ENCODE measurements at regions not wholly inside any gene's neighbourhood (a gene's known extent, or its start where the extent isn't known, plus 50 kb on each side); places are given as distances from the start of the nearest gene placed in this dataset.

DNA sequence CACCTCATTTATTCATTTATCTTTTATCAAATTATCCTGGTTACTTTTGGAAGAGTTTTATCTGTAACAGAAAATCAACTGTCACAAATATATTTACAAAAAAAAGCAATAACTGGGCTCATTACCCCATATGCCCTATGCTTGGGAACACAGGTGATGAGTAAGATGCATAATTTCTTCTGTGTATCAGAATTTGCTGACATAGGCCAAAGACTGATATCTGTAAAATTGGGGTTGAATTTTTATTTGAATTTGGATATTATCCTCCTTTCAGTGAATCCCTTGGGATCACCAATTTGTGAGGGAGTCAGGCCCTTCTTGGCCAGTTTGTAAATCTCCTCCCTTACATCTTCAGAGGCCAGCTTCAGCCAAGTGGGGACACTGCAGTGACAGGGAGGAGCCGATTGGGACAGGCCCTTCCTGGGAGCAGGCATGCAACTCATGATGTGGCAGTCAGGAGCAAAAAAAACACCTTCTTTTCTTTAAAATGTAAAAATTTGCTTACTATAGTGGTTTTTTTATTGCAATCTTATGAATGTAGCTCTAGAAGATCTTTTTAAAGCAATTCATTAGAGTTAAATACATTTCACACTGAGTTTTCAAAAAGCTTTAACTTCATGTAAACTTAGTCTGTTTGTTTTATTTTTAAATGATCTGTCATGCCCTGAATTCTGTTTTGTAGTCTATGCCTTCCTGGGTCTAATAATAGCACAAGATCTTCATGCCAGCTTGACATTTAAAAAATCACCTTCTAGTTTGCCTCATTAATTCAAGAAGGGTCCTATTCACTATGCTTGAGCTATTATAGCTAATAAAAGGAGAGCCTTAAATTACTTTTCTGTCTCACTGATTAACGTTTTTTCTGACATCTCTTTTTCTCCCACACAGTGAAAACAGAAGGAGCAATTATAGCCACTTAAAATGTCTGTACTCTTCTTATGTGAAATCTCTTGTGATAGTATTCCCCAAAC is 136.6 kb upstream of the SPRY1 start:
- TF ChIP-seq EZH2phosphoT487 (IDR thresholded peaks at IDR 0.05; ENCODE audit: borderline replicate concordance, low read depth) (no peak), EP300 (IDR thresholded peaks at IDR 0.05; ENCODE audit: borderline replicate concordance in 1 of 2, low read depth in 1 of 2, low read length in 1 of 2) (no peak), RAD21 (IDR thresholded peaks at IDR 0.05; ENCODE audit: low read length) (no peak), RFX5 (IDR thresholded peaks at IDR 0.05; ENCODE audit: low read length) (no peak), POLR2AphosphoS5 (IDR thresholded peaks at IDR 0.05; ENCODE audit: low read depth, low read length) (no peak), SMC3 (IDR thresholded peaks at IDR 0.05; ENCODE audit: low read depth, low read length) (no peak), RCOR1 (IDR thresholded peaks at IDR 0.05; ENCODE audit: low read length) (no peak), NFIC (IDR thresholded peaks at IDR 0.05; ENCODE audit: borderline replicate concordance) (no peak), ELF1 (IDR thresholded peaks at IDR 0.05) (no peak), MXI1 (IDR thresholded peaks at IDR 0.05; ENCODE audit: low read depth, low read length) (no peak)
- TF ChIP-seq, protein P1, sequence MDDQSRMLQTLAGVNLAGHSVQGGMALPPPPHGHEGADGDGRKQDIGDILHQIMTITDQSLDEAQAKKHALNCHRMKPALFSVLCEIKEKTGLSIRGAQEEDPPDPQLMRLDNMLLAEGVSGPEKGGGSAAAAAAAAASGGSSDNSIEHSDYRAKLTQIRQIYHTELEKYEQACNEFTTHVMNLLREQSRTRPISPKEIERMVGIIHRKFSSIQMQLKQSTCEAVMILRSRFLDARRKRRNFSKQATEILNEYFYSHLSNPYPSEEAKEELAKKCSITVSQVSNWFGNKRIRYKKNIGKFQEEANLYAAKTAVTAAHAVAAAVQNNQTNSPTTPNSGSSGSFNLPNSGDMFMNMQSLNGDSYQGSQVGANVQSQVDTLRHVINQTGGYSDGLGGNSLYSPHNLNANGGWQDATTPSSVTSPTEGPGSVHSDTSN (IDR thresholded peaks at IDR 0.05), result no peak
- TF ChIP-seq, protein P2, sequence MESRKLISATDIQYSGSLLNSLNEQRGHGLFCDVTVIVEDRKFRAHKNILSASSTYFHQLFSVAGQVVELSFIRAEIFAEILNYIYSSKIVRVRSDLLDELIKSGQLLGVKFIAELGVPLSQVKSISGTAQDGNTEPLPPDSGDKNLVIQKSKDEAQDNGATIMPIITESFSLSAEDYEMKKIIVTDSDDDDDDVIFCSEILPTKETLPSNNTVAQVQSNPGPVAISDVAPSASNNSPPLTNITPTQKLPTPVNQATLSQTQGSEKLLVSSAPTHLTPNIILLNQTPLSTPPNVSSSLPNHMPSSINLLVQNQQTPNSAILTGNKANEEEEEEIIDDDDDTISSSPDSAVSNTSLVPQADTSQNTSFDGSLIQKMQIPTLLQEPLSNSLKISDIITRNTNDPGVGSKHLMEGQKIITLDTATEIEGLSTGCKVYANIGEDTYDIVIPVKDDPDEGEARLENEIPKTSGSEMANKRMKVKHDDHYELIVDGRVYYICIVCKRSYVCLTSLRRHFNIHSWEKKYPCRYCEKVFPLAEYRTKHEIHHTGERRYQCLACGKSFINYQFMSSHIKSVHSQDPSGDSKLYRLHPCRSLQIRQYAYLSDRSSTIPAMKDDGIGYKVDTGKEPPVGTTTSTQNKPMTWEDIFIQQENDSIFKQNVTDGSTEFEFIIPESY (IDR thresholded peaks at IDR 0.05; ENCODE audit: borderline replicate concordance, low read depth), result no peak
- TF ChIP-seq, protein P3, sequence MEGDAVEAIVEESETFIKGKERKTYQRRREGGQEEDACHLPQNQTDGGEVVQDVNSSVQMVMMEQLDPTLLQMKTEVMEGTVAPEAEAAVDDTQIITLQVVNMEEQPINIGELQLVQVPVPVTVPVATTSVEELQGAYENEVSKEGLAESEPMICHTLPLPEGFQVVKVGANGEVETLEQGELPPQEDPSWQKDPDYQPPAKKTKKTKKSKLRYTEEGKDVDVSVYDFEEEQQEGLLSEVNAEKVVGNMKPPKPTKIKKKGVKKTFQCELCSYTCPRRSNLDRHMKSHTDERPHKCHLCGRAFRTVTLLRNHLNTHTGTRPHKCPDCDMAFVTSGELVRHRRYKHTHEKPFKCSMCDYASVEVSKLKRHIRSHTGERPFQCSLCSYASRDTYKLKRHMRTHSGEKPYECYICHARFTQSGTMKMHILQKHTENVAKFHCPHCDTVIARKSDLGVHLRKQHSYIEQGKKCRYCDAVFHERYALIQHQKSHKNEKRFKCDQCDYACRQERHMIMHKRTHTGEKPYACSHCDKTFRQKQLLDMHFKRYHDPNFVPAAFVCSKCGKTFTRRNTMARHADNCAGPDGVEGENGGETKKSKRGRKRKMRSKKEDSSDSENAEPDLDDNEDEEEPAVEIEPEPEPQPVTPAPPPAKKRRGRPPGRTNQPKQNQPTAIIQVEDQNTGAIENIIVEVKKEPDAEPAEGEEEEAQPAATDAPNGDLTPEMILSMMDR (IDR thresholded peaks at IDR 0.05), result no peak
- TF ChIP-seq, protein P4, sequence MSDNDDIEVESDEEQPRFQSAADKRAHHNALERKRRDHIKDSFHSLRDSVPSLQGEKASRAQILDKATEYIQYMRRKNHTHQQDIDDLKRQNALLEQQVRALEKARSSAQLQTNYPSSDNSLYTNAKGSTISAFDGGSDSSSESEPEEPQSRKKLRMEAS (IDR thresholded peaks at IDR 0.05; ENCODE audit: low read depth), result no peak

Measured in SK-N-SH (cell line).